ENCODE measurements at regions not wholly inside any gene's neighbourhood (a gene's known extent, or its start where the extent isn't known, plus 50 kb on each side); places are given as distances from the start of the nearest gene placed in this dataset.

DNA sequence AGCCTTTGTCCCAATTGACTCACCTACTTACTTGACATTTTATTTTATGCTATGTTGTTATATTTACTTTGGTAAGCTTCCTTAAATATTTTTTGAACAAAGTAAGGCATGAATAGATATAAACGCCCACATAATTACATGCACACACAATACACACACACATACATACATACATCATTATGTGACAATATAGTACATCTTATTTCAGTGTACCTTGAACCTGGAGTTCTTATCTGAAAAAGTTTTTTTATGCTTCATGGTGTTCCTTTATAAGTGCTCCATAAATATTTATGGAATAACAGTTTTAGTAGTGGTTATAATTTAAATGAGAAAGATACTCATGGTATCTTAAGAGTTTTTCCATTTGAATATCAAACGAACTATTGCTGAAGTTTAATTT, 102.8 kb upstream of the MTPN start:
- Mint-ChIP-seq H3K27ac (no peak overlapping the region), H3K36me3 (no peaks in the 10 kb centered on the region), H3K4me3 (no peak overlapping the region), H3K27me3 (peaks cover 0 to 3% of the 10 kb centered on the region in 2 donors), H3K4me1 (ENCODE audit: low read depth in 2 of 2) (no peaks in the 10 kb centered on the region), H3K9me3 (no peaks in the 10 kb centered on the region)
- DNase-seq (ENCODE audit: low spot score) (no peak), ATAC-seq (no peak)

DNA sequence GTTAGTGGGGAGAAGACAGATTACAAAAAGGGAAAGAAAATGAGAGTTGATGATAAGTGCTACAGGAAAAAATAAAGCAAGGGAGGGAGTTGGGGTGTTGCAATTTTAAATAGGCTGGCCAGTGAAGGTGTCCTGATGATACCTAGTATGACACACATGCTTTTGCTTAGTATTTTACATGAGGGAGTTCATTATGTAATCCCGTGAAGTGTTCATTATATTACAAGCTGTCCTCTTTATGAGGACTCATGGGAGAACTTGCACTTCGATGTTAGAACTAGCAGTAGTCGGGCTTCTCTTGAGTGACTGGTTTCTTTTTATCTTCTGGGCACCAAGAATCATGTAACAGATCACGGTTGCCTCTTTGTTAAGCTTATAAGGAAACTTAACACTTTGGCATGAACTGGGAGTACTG, 102.3 kb upstream of the MTPN start:
- no peak for ATAC-seq
- no peak overlapping the region for H3K27ac Mint-ChIP-seq

GRCh38 chr7:136079066-136079465, 101.9 kb upstream of the MTPN start:
- peaks cover 0 to 3% of the 10 kb centered on the region in 2 donors for H3K27me3 Mint-ChIP-seq
- DNase-seq (ENCODE audit: low spot score) (no peak), ATAC-seq (no peak)
- H3K36me3 Mint-ChIP-seq = no peaks in the 10 kb centered on the region
- H3K4me3 Mint-ChIP-seq = no peak overlapping the region
- no peaks in the 10 kb centered on the region for H3K4me1 Mint-ChIP-seq (ENCODE audit: low read depth in 2 of 2)
- no peak overlapping the region for H3K27ac Mint-ChIP-seq
- no peaks in the 10 kb centered on the region for H3K9me3 Mint-ChIP-seq

More for the DNA sequence above, 102.3 kb upstream of the MTPN start:
- no peaks in the 10 kb centered on the region for H3K36me3 Mint-ChIP-seq
- DNase-seq (ENCODE audit: low spot score) = no peak
- H3K4me3 Mint-ChIP-seq = no peak overlapping the region
- H3K27me3 Mint-ChIP-seq = peaks cover 0 to 3% of the 10 kb centered on the region in 2 donors
- H3K4me1 Mint-ChIP-seq (ENCODE audit: low read depth in 2 of 2) = no peaks in the 10 kb centered on the region
- H3K9me3 Mint-ChIP-seq = no peaks in the 10 kb centered on the region

GRCh38 chr7:136078630-136079029, 101.5 kb upstream of the MTPN start:
- no peaks in the 10 kb centered on the region for H3K9me3 Mint-ChIP-seq
- H3K4me1 Mint-ChIP-seq (ENCODE audit: low read depth in 2 of 2) = no peaks in the 10 kb centered on the region
- no peak overlapping the region for H3K4me3 Mint-ChIP-seq
- peaks cover 0 to 3% of the 10 kb centered on the region in 2 donors for H3K27me3 Mint-ChIP-seq
- no peaks in the 10 kb centered on the region for H3K36me3 Mint-ChIP-seq
- no peak overlapping the region for H3K27ac Mint-ChIP-seq
- DNase-seq (ENCODE audit: low spot score) (no peak), ATAC-seq (no peak)

GRCh38 chr7:136076954-136077353, 99.8 kb upstream of the MTPN start:
- Mint-ChIP-seq H3K9me3 (no peaks in the 10 kb centered on the region), H3K27ac (no peak overlapping the region), H3K36me3 (no peaks in the 10 kb centered on the region), H3K4me3 (no peak overlapping the region), H3K27me3 (no peaks in the 10 kb centered on the region), H3K4me1 (ENCODE audit: low read depth in 2 of 2) (no peaks in the 10 kb centered on the region)
- ATAC-seq = peak in 1 of 2 donors; percentile 15
- DNase-seq (ENCODE audit: low spot score) = no peak

- DNase-seq (ENCODE audit: low spot score) (no peak), ATAC-seq (no peak)
- H3K4me1 Mint-ChIP-seq (ENCODE audit: low read depth in 2 of 2) = no peaks in the 10 kb centered on the region
- no peaks in the 10 kb centered on the region for H3K36me3 Mint-ChIP-seq
- H3K9me3 Mint-ChIP-seq = no peaks in the 10 kb centered on the region
- no peak overlapping the region for H3K27ac Mint-ChIP-seq
- no peaks in the 10 kb centered on the region for H3K27me3 Mint-ChIP-seq
- H3K4me3 Mint-ChIP-seq = no peak overlapping the region
These were observed 97.7 kb upstream of the MTPN start for GRCh38 chr7:136074843-136075242.

DNA sequence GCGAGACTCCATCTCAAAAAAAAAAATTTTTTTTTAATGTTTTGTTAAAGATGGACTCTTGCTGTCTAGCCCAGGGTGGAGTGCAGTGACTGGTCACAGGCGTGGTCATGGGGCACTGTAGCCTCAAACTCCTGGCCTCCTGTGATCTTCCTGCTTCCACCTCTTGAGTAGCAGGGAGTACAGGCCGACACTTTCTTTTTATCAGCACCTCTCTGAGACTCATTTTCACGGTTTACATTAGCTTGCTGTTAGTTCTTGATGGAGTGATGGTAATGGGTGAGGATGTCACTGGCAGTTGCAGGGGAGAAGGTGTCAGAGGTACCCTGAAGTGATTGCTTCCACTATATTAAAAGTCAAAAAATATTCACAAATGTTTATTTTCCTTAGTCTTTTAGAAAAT, 95.3 kb upstream of the MTPN start:
- Mint-ChIP-seq H3K4me1 (ENCODE audit: low read depth in 2 of 2) (no peaks in the 10 kb centered on the region), H3K27me3 (no peaks in the 10 kb centered on the region), H3K9me3 (no peaks in the 10 kb centered on the region), H3K36me3 (no peaks in the 10 kb centered on the region), H3K27ac (no peak overlapping the region), H3K4me3 (no peak overlapping the region)
- no peak for DNase-seq (ENCODE audit: low spot score)
- no peak for ATAC-seq

GRCh38 chr7:136070736-136071505, 93.8 kb upstream of the MTPN start:
- H3K4me3 Mint-ChIP-seq = no peak overlapping the region
- DNase-seq (ENCODE audit: low spot score) (no peak), ATAC-seq (no peak)
- H3K27me3 Mint-ChIP-seq = no peaks in the 10 kb centered on the region
- no peaks in the 10 kb centered on the region for H3K36me3 Mint-ChIP-seq
- no peaks in the 10 kb centered on the region for H3K4me1 Mint-ChIP-seq (ENCODE audit: low read depth in 2 of 2)
- H3K27ac Mint-ChIP-seq = no peak overlapping the region
- H3K9me3 Mint-ChIP-seq = no peaks in the 10 kb centered on the region

- ATAC-seq = no peak
These were observed 92.8 kb upstream of the MTPN start for GRCh38 chr7:136069840-136070529.

DNA sequence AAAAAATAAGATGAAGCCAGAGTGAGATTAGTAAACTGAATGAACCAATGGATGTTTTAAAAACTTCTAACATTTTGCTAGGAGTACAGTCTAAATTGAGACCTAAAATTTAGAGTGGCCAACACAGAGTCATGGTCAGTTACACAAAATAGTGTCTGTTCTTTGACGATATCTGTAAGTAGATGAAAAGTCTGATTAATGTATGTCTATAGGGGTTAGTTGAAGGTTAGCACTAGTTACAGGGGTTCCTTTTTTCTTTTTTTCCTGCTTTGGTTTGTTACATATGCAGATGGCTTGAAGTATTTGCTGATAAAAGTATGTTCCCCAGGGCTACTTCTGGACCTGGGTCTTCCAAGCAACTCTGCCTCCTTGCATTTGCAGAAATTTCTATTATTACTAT, 90.1 kb upstream of the MTPN start:
- no peaks in the 10 kb centered on the region for H3K27me3 Mint-ChIP-seq
- ATAC-seq (no peak), DNase-seq (ENCODE audit: low spot score) (no peak)
- H3K9me3 Mint-ChIP-seq = no peaks in the 10 kb centered on the region
- H3K27ac Mint-ChIP-seq = no peak overlapping the region
- H3K36me3 Mint-ChIP-seq = no peaks in the 10 kb centered on the region
- no peaks in the 10 kb centered on the region for H3K4me1 Mint-ChIP-seq (ENCODE audit: low read depth in 2 of 2)
- H3K4me3 Mint-ChIP-seq = no peak overlapping the region

More at GRCh38 chr7:136069840-136070529, 92.8 kb upstream of the MTPN start:
- H3K36me3 Mint-ChIP-seq = no peaks in the 10 kb centered on the region
- H3K27ac Mint-ChIP-seq = no peak overlapping the region
- H3K4me1 Mint-ChIP-seq (ENCODE audit: low read depth in 2 of 2) = no peaks in the 10 kb centered on the region
- DNase-seq (ENCODE audit: low spot score) = no peak
- H3K9me3 Mint-ChIP-seq = no peaks in the 10 kb centered on the region
- no peak overlapping the region for H3K4me3 Mint-ChIP-seq
- H3K27me3 Mint-ChIP-seq = no peaks in the 10 kb centered on the region

DNA sequence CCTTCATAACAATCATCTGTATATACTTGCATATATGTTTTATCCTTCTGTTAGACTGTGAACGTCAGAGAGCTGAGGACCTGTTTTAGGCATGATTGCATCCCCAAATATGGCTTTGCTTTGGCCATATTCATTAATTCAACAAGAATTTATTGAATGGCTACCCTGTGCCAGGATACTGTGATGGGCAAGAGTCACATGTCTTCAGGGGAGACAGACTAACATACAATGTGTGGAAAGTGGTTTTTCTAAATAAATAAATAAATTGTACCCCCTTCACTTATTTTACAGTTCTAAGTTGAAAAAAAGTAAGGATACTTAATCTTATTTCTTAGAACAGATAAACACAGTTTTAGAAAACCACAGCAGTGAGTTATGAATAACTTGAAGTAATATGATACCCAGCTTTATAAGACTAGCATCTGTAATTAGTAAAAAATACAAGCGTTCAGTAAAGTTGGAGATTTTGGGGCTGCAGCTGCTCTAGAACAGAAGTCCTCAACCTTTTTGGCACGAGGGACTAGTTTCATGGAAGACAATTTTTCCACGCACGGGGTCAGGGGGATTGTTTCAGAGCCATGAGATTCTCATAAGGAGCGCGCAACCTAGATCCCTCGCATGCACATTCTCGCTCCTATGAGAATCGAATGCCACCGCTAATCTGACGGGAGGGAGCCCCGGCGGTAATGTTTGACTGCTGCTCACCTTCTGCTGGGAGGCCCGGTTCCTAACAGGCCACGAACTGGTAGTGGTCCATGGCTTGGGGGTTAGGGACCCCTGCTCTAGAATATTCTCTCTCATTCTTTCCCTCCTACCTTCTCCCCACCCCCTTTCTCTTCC, 89.4 kb upstream of the MTPN start:
- no peaks in the 10 kb centered on the region for H3K27me3 Mint-ChIP-seq
- H3K4me1 Mint-ChIP-seq (ENCODE audit: low read depth in 2 of 2) = no peaks in the 10 kb centered on the region
- ATAC-seq (no peak), DNase-seq (ENCODE audit: low spot score) (no peak)
- no peak overlapping the region for H3K4me3 Mint-ChIP-seq
- H3K27ac Mint-ChIP-seq = no peak overlapping the region
- no peaks in the 10 kb centered on the region for H3K36me3 Mint-ChIP-seq
- no peaks in the 10 kb centered on the region for H3K9me3 Mint-ChIP-seq

DNA sequence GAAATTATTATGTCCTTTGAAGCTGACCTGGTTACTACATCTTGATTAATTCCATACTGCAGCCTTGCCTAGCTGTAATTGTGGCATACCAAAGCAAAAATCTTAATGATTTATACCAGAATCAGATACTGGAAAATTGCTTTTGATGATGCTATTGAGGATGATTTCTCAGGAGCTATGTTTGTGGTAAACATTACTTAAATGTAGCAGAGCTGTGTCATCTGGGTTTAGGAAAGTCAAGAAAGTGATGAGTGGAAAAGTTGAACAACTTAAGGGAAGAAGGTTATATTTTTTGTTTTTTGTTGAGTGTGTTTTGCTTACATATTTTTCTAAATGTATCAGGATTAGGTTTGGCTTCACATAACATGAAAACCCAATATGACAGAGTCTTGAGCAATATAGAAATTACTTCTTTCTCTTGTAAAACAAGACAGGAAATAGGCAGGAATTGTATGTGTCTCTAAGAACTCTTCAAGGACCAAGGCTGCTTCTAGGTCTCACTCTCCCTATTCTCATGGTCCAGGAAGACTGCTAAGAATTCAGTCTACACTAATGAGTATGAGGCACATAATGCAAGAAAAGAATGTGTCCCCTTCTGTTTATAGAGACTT, 87.6 kb upstream of the MTPN start:
- H3K27ac Mint-ChIP-seq = no peak overlapping the region
- no peaks in the 10 kb centered on the region for H3K9me3 Mint-ChIP-seq
- no peaks in the 10 kb centered on the region for H3K36me3 Mint-ChIP-seq
- ATAC-seq = no peak
- DNase-seq (ENCODE audit: low spot score) = no peak
- H3K4me1 Mint-ChIP-seq (ENCODE audit: low read depth in 2 of 2) = no peaks in the 10 kb centered on the region
- H3K27me3 Mint-ChIP-seq = no peaks in the 10 kb centered on the region
- no peak overlapping the region for H3K4me3 Mint-ChIP-seq

- no peak for ATAC-seq
- Mint-ChIP-seq H3K4me1 (ENCODE audit: low read depth in 2 of 2) (no peaks in the 10 kb centered on the region), H3K4me3 (no peak overlapping the region), H3K9me3 (no peaks in the 10 kb centered on the region), H3K27me3 (no peaks in the 10 kb centered on the region), H3K27ac (no peak overlapping the region), H3K36me3 (no peaks in the 10 kb centered on the region)
- no peak for DNase-seq (ENCODE audit: low spot score)
These were observed 86.9 kb upstream of the MTPN start for GRCh38 chr7:136064081-136064480.

- Mint-ChIP-seq H3K9me3 (no peaks in the 10 kb centered on the region), H3K4me1 (ENCODE audit: low read depth in 2 of 2) (no peaks in the 10 kb centered on the region), H3K27ac (no peak overlapping the region)
These were observed 86.1 kb upstream of the MTPN start for GRCh38 chr7:136063326-136063666.

More at GRCh38 chr7:136063326-136063666, 86.1 kb upstream of the MTPN start:
- Mint-ChIP-seq H3K27me3 (no peaks in the 10 kb centered on the region), H3K4me3 (no peak overlapping the region), H3K36me3 (no peaks in the 10 kb centered on the region)
- no peak for DNase-seq (ENCODE audit: low spot score)
- no peak for ATAC-seq

Measured in natural killer cell treated with Interleukin-12 subunit alpha and Interleukin-12 subunit beta and Interleukin-15 and Interleukin-18, amount 100 ng/mL, for 72 hours (primary cell).